Fibroblast of gingiva (primary cell): ENCODE measurements at regions not wholly inside any gene's neighbourhood (a gene's known extent, or its start where the extent isn't known, plus 50 kb on each side); places are given as distances from the start of the nearest gene placed in this dataset.
"Not testable (repeated sequence)": the region's sequence is repeated elsewhere in the genome, so short reads cannot be mapped to it uniquely, and the experiment has no call there.

Source experiments
- DNase-seq: peaks from one replicate; pipeline ENCODE4 v3.0.0-alpha.2; 2011; ENCODE audit warnings: low read depth

GRCh38 chr3:115204475-115204874 is 57.4 kb upstream of the ZBTB20 start:
- no peak for DNase-seq

- DNase-seq = no peak
Measured at GRCh38 chr3:115208066-115208750, 61.1 kb upstream of the ZBTB20 start.

- DNase-seq = no peak
Measured at GRCh38 chr3:115211810-115212492, 64.9 kb upstream of the ZBTB20 start.

- no peak for DNase-seq
Measured at GRCh38 chr3:115212615-115213014, 65.5 kb upstream of the ZBTB20 start.

- DNase-seq = not testable (repeated sequence)
Measured at GRCh38 chr3:115213052-115213451, 66.0 kb upstream of the ZBTB20 start.

DNA sequence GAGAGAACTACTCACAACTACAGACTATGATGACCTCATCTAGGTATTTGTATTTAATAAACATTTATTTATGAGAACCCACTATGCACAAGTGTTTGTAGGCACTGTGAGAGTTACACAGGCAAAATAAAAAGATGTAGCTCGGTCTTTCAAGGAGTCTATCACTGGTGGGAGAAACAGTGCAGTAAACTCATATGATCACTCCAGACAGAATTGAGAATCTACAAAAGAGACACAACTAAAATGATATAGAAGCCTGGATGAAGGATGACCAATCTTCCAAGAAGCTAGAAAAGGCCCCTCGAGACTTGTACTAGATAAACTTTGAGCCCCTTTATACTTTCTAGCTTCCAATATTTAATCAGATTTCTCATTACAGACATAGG is 70.2 kb upstream of the ZBTB20 start:
- DNase-seq = no peak

- peak; percentile 53 for DNase-seq
Measured at GRCh38 chr3:115217678-115218451, 70.8 kb upstream of the ZBTB20 start.

DNA sequence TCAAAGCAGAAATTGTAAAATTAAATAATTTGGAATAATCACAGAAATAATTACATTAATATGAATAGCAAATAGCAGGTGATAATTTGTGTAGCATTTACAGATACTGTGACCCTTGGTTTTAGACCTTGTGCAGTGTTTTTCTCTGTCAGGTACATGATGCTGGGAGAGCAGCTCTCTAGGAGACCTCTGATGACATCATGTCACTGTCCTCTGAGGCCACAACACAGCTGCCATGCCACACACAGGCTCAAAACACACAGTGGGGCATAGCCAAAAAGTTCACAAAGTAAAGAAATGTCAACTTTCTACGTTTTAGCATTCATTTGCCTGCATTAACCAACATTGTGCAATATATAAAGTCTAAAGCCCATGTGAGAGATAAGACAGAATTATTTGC is 71.8 kb upstream of the ZBTB20 start:
- no peak for DNase-seq

DNA sequence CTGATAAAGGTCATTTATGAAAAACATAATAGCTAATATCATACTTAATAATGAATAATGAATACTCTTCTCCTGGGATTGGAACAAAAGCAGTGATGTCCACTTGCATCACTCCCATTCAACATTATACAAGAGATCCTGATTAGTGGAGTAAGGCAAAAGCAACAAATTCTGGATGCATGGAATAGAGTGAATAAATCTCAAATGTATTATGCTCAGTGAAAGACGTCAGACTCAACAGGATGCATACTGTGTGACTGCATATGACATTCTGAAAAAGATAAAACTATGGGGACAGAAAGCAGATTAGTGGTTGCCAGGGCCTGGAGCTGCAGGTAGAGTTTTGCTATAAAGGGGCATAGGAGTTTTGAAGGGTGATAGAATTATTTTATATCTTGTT is 77.6 kb upstream of the ZBTB20 start:
- DNase-seq = no peak

- DNase-seq = no peak
Measured at GRCh38 chr3:115226844-115227445, 79.9 kb upstream of the ZBTB20 start.

- no peak for DNase-seq
Measured at GRCh38 chr3:115227461-115227860, 80.4 kb upstream of the ZBTB20 start.

GRCh38 chr3:115228266-115228665 is 81.2 kb upstream of the ZBTB20 start:
- DNase-seq = no peak

DNA sequence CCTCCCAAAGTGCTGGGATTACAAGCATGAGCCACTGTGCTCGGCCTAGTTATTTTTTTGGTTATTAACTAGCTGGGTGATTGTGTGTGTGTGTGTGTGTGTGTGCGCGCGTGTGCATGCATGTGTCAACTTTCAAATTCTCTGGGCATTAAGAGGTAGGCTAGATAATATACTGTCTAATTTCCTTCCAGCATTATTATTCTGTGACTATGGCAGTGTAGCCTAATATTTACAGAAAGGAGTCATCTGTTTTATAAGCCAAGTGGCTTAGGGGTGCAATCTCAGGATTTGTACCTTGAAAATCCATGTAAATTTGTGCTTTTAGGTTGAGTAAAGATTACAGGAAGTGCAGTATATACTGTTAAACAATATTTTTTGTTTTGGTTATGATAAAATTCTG is 85.1 kb upstream of the ZBTB20 start:
- DNase-seq = no peak

GRCh38 chr3:115233021-115233420 is 85.9 kb upstream of the ZBTB20 start:
- DNase-seq = no peak

DNA sequence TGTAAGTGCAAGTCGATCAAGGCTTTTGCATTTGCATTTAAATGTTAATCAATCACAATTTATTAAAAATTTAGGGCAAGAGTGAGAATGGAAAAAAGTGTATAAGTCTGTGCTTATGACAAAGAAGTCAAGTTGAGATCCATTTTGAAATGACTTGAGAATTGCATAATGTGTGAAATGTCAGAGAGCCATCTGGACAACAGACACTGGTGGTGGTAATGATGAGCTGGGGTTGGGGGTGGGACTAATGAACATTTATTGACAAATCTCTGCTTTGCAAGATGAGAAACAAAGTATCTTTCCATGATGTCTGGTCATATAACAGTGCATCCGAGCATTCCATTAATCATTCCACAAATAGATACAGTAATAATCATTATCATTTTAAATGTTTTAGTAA is 89.4 kb upstream of the ZBTB20 start:
- no peak for DNase-seq

- DNase-seq = peak; percentile 69
Measured at GRCh38 chr3:115239717-115240116, 92.6 kb upstream of the ZBTB20 start.

DNA sequence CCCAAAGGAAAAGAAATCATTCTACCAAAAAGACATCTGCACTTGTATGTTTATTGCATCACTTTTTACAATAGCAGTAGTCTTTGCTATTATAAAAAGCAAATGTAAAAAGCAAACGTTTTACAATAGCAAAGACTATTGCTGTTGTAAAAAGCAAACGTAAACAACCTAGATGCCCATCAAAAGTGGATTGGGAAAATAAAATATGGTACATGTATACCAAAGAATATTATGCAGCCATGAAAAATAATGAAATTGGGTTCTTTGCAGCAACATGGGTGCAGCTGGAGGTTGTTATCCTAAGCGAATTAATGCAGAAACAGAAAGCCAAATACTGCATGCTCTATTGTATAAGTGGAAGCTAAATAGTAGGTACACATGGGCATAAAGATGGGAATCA is 97.3 kb upstream of the ZBTB20 start:
- DNase-seq = no peak

DNA sequence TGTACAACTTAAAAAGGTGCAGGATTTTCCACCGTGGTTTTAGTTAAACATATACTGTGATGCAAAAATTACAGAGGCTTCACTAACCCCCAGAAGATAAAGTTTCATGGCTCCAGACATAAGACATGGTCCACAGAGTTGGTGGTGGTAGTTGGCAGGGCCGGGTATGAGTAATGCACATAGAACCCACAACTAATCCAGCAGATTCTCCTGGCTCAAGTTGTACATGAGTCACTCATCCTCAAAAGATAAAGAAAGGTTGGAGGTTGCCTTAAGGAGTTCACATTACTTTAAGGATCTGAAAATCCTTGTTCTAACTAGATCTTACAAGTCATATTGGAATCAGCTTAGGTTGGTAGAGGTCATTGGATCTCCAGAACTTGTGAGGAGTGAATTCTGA is 98.3 kb upstream of the ZBTB20 start:
- DNase-seq = peak; percentile 69

- no peak for DNase-seq
Measured at GRCh38 chr3:115245899-115246298, 98.8 kb upstream of the ZBTB20 start.

DNA sequence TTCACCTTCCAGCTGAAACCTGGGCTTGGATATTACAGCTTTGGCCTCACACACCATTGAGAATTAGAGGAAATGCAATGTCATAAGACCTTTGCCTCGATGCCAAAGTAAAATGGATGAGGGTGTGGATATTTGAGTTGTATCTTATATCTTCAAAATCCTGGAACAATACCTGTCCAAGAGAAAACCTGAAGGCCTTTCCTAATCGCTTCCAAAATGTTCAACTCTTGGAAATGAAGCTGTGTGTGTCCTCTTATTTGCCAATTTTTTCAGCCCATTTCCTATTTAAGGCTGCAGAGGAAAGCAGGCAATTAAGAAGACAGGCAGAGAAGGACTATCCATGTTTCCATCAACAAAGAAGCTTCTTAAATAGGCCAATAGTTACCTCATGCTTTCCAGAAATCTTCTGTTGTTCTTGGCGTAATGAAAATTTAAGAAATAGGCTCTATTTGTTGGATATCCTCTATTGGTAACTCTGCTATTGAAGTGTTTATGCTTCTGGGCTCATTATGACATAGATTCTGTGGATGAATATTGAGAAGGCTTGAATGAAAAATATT is 99.5 kb upstream of the ZBTB20 start:
- peak; percentile 34 for DNase-seq

DNA sequence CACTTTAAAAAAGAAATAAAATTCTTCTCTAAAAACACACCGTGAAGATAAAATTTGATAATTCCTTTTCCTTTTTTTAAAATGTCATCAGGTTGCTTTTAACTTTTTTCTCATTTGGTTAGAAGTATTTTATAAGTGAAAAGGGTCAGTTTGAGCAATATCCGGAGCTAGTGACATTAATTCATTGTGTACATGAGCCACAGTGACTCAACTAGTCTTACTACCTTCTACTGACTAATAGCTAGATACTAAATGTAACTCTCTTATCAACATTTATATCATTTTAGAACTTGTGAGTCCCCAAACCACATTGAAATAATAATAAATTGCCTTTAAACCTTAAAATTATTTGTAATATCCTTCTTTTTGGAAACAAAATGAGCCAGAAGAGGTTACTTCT is 101.2 kb upstream of the ZBTB20 start:
- no peak for DNase-seq

DNA sequence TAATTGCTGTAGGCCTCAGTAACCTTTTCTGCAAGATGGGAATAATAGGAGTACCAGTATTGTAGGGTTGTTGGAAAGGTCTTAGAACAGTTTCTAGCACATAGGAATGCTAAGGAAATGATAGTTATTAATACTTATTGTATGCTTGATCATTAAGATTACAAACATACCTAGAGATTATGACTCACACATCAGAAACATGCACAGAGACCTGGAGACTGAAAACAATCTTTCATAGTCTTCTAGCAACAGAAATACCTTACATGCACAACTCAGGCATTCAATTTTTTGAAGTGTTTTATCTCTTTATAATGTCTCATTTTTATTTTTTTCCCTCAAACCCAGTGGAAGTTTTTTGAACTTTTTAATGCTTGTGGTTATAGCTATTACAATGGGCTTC is 104.4 kb upstream of the ZBTB20 start:
- DNase-seq = no peak
